ENCODE measurements at regions not wholly inside any gene's neighbourhood (a gene's known extent, or its start where the extent isn't known, plus 50 kb on each side); places are given as distances from the start of the nearest gene placed in this dataset.

DNA sequence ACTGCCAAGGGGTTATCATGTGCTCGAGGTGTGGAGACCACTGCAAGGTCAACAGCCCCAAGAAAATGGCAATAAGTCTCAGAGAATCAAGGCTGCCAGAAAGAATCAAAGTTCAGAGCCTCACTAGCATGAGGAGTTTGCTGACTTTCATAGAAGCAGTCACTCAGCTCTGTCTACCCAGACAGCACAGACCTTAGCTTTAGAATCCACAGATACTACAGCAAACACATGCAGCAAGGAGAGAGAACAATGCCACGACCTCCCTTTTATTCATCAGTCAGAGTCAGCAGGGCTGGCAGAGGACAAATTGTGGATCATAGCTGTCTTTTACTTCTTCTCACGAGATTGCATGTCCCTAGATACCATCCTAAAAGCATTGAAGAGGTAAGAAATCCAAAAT lies 121.3 kb downstream of the MBL2 start:
- H3K4me3 ChIP-seq (ENCODE audit: low read depth, low read length), result no peak overlapping the region
- TF ChIP-seq, protein P1, sequence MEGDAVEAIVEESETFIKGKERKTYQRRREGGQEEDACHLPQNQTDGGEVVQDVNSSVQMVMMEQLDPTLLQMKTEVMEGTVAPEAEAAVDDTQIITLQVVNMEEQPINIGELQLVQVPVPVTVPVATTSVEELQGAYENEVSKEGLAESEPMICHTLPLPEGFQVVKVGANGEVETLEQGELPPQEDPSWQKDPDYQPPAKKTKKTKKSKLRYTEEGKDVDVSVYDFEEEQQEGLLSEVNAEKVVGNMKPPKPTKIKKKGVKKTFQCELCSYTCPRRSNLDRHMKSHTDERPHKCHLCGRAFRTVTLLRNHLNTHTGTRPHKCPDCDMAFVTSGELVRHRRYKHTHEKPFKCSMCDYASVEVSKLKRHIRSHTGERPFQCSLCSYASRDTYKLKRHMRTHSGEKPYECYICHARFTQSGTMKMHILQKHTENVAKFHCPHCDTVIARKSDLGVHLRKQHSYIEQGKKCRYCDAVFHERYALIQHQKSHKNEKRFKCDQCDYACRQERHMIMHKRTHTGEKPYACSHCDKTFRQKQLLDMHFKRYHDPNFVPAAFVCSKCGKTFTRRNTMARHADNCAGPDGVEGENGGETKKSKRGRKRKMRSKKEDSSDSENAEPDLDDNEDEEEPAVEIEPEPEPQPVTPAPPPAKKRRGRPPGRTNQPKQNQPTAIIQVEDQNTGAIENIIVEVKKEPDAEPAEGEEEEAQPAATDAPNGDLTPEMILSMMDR (IDR thresholded peaks at IDR 0.05; ENCODE audit: insufficient read depth, low read length), result no peak
- DNase-seq (ENCODE audit: low read depth), result no peak

DNA sequence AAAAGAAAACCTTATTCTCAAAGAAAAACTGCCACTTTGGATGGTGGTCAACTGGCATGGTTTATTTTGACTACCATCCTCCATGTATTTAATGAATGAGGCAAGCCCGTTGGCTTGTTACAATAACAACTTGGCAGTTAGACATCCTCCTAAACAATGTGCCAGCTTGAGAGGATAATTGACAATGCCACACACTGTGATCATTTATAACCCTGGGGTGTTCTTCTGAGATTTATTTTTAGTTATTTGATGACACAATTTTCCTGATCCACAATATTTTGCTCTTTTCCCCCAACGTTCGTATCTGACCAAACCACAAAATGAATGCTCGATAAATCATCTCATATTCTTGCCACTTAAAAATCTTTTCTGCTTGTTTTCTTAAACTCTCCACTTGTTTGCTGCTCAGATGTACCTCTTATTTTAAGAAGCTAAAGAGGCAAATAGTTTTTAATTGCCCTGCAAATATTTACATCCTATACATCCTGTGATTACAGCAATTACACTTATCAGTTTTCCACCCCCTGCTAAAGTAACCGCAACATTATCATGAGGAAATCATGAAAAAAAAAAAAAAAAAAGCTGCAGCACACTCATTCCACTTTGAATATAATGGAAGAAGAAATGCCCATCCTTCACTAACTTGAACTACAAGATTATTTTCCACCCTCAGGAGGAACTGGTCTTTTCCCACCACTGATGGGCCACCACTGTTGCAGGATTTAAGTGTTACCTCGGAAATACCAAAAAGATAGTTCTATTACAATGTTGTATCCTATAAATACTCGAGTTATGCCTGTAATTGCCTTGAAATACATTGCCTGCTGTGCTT lies 119.9 kb downstream of the MBL2 start:
- TF ChIP-seq, protein P1 (IDR thresholded peaks at IDR 0.05; ENCODE audit: insufficient read depth, low read length), result no peak
- no peak for DNase-seq (ENCODE audit: low read depth)
- H3K4me3 ChIP-seq (ENCODE audit: low read depth, low read length), result no peak overlapping the region

GRCh38 chr10:52653263-52653909 lies 119.2 kb downstream of the MBL2 start:
- no peak overlapping the region for H3K4me3 ChIP-seq (ENCODE audit: low read depth, low read length)
- TF ChIP-seq, protein P1 (IDR thresholded peaks at IDR 0.05; ENCODE audit: insufficient read depth, low read length), result no peak
- no peak for DNase-seq (ENCODE audit: low read depth)

DNA sequence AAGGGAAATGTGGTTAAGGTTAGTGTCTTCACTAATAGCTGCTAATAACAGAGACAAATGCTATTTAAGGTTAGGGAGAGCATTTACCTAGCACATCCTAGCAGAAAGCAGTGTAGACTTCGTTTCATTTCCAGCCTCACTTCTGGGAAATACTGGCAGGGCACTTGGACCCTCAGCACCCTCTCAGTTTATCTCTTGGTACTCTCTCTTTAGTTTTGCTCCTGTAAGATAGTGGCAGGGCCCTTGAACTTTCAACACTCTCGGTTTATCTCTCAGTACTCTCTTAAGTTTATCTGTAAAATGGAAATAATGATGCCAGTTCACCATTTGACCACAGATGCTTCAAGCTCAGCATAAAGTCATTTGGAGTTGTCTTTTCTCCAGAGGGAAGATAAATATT lies 118.4 kb downstream of the MBL2 start:
- H3K4me3 ChIP-seq (ENCODE audit: low read depth, low read length), result no peak overlapping the region
- no peak for DNase-seq (ENCODE audit: low read depth)
- TF ChIP-seq, protein P1 (IDR thresholded peaks at IDR 0.05; ENCODE audit: insufficient read depth, low read length), result no peak

DNA sequence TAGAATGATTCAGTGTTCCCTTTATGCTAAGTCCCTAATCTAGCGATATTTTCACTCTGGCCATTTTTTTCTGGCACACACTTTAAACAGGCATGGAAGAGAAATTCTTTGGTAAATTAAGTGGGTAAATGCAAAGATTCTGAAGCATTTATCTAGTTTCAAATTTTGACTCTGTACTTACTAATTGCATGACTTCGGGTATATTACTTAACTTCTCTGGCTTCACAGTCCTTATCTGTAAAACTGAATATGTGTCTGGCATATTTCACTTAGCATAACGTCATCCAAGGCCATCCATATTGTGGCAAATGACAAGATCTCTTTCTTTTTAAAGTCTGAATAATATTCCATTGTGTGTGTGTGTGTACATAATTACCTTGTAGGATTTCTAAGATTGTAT lies 114.5 kb downstream of the MBL2 start:
- TF ChIP-seq, protein P1 (IDR thresholded peaks at IDR 0.05; ENCODE audit: insufficient read depth, low read length), result no peak
- peak; percentile 22 for DNase-seq (ENCODE audit: low read depth)
- no peak overlapping the region for H3K4me3 ChIP-seq (ENCODE audit: low read depth, low read length)

DNA sequence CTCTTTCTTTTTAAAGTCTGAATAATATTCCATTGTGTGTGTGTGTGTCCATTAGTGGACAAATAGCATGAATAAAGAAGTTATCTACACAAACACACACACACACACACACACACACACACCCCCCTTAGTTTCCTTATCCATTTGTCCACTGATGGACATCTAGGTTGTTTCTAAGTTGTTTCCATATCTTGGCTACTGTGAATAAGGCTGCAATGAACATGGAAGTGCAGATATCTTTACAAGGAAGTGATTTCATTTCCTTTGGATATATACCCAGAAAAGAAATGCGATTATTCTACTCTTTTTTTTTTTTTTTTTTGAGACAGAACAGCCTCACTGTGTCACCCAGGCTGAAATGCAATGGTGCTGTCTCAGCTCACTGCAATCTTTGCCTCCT lies 113.5 kb downstream of the MBL2 start:
- TF ChIP-seq, protein P1 (IDR thresholded peaks at IDR 0.05; ENCODE audit: insufficient read depth, low read length), result no peak
- no peak overlapping the region for H3K4me3 ChIP-seq (ENCODE audit: low read depth, low read length)
- DNase-seq (ENCODE audit: low read depth), result peak; percentile 11

Measured in fibroblast of the aortic adventitia (primary cell).